GM12873 (cell line): ENCODE measurements at regions not wholly inside any gene's neighbourhood (a gene's known extent, or its start where the extent isn't known, plus 50 kb on each side); places are given as distances from the start of the nearest gene placed in this dataset.

Experiments used
- CTCF ChIP-seq: IDR thresholded peaks from 2 replicates; pipeline ENCODE4 v1.5.1; 2012; ENCODE audit warnings: low read depth, mild to moderate bottlenecking, moderate library complexity, low read length, control low read depth; ENCODE audit not compliant: insufficient read depth; ENCODE audit errors: missing control alignments

GRCh38 chr11:80873310-80873999 lies 1432.6 kb upstream of the TENM4 start:
- TF ChIP-seq CTCF = no peak

GRCh38 chr11:80872116-80872728 lies 1431.4 kb upstream of the TENM4 start:
- no peak for TF ChIP-seq CTCF

- no peak for TF ChIP-seq CTCF
Observed at GRCh38 chr11:80868831-80869230, 1428.0 kb upstream of the TENM4 start.

- TF ChIP-seq CTCF = no peak
Observed at GRCh38 chr11:80862011-80862410, 1421.2 kb upstream of the TENM4 start.

- no peak for TF ChIP-seq CTCF
Observed at GRCh38 chr11:80861193-80861592, 1420.4 kb upstream of the TENM4 start.

GRCh38 chr11:80860632-80861031 lies 1419.8 kb upstream of the TENM4 start:
- TF ChIP-seq CTCF = no peak

- TF ChIP-seq CTCF = no peak
Observed at GRCh38 chr11:80856066-80856465, 1415.2 kb upstream of the TENM4 start.
